ENCODE measurements at regions not wholly inside any gene's neighbourhood (a gene's known extent, or its start where the extent isn't known, plus 50 kb on each side); places are given as distances from the start of the nearest gene placed in this dataset.

GRCh38 chr2:147525819-147526489 is 318.9 kb upstream of the ACVR2A start:
- no peaks in the 10 kb centered on the region for H3K27me3 ChIP-seq (ENCODE audit: insufficient read depth, low read depth)
- no peak overlapping the region for H2AFZ ChIP-seq
- H3K79me2 ChIP-seq (ENCODE audit: low read depth), result no peaks in the 10 kb centered on the region
- no peaks in the 10 kb centered on the region for H3K9me3 ChIP-seq (ENCODE audit: insufficient read depth, low read depth)
- intact Hi-C loops (cut with micrococcal nuclease; ENCODE audit: unreplicated experiment), result no loop called here
- DNase-seq, result no peak
- no peak overlapping the region for H3K4me2 ChIP-seq
- H4K20me1 ChIP-seq (ENCODE audit: insufficient read depth), result no peaks in the 10 kb centered on the region
- no TSS peak for BruUV-seq (replicated peaks)
- TF ChIP-seq CTCF (conservative IDR thresholded peaks at IDR 0.05), result no peak
- no peak for TF ChIP-seq EZH2 (IDR thresholded peaks at IDR 0.05; ENCODE audit: low read depth)
- H3K4me3 ChIP-seq, result no peak overlapping the region
- POLR2A ChIA-PET (ENCODE audit: unreplicated experiment), result no interaction called here
- no peaks in the 10 kb centered on the region for H3F3A ChIP-seq (ENCODE audit: insufficient read depth, low read depth)
- H3K4me1 ChIP-seq (replicated peaks; ENCODE audit: insufficient read depth), result no peaks in the 10 kb centered on the region
- CTCF ChIA-PET, result interaction anchor here (0.6 kb wide), 1 partner anchor 312 kb away, joined by 7 read pairs; no protein-coding TSS in a partner anchor
- no peak overlapping the region for H3K27ac ChIP-seq
- H3K9me2 ChIP-seq (ENCODE audit: insufficient read depth), result no peaks in the 10 kb centered on the region
- no peaks in the 10 kb centered on the region for H3K36me3 ChIP-seq (ENCODE audit: low read depth)

GRCh38 chr2:147524912-147525311 is 319.9 kb upstream of the ACVR2A start:
- no TSS peak for BruUV-seq (replicated peaks)
- H3F3A ChIP-seq (ENCODE audit: insufficient read depth, low read depth), result no peaks in the 10 kb centered on the region
- no peak for DNase-seq
- ChIA-PET CTCF (no interaction called here), POLR2A (ENCODE audit: unreplicated experiment) (no interaction called here)
- H3K27me3 ChIP-seq (ENCODE audit: insufficient read depth, low read depth), result no peaks in the 10 kb centered on the region
- TF ChIP-seq CTCF (conservative IDR thresholded peaks at IDR 0.05) (no peak), EZH2 (IDR thresholded peaks at IDR 0.05; ENCODE audit: low read depth) (no peak)
- H4K20me1 ChIP-seq (ENCODE audit: insufficient read depth), result no peaks in the 10 kb centered on the region
- no peaks in the 10 kb centered on the region for H3K9me2 ChIP-seq (ENCODE audit: insufficient read depth)
- no peak overlapping the region for H2AFZ ChIP-seq
- H3K36me3 ChIP-seq (ENCODE audit: low read depth), result no peaks in the 10 kb centered on the region
- H3K4me3 ChIP-seq, result no peak overlapping the region
- no peaks in the 10 kb centered on the region for H3K79me2 ChIP-seq (ENCODE audit: low read depth)
- H3K9me3 ChIP-seq (ENCODE audit: insufficient read depth, low read depth), result no peaks in the 10 kb centered on the region
- no peak overlapping the region for H3K4me2 ChIP-seq
- intact Hi-C loops (cut with micrococcal nuclease; ENCODE audit: unreplicated experiment), result no loop called here
- H3K4me1 ChIP-seq (replicated peaks; ENCODE audit: insufficient read depth), result no peaks in the 10 kb centered on the region
- H3K27ac ChIP-seq, result no peak overlapping the region

- ChIA-PET CTCF (no interaction called here), POLR2A (ENCODE audit: unreplicated experiment) (no interaction called here)
- Histone ChIP-seq H3K79me2 (ENCODE audit: low read depth) (no peaks in the 10 kb centered on the region), H4K20me1 (ENCODE audit: insufficient read depth) (no peaks in the 10 kb centered on the region), H3K9me3 (ENCODE audit: insufficient read depth, low read depth) (no peaks in the 10 kb centered on the region), H3K27ac (no peak overlapping the region), H3K4me3 (no peak overlapping the region), H3K27me3 (ENCODE audit: insufficient read depth, low read depth) (no peaks in the 10 kb centered on the region), H3K36me3 (ENCODE audit: low read depth) (no peaks in the 10 kb centered on the region), H3K9me2 (ENCODE audit: insufficient read depth) (no peaks in the 10 kb centered on the region), H2AFZ (no peak overlapping the region), H3K4me2 (no peak overlapping the region), H3F3A (ENCODE audit: insufficient read depth, low read depth) (no peaks in the 10 kb centered on the region), H3K4me1 (replicated peaks; ENCODE audit: insufficient read depth) (no peaks in the 10 kb centered on the region)
- intact Hi-C loops (cut with micrococcal nuclease; ENCODE audit: unreplicated experiment), result no loop called here
- DNase-seq, result no peak
- BruUV-seq (replicated peaks), result no TSS peak
- TF ChIP-seq CTCF (conservative IDR thresholded peaks at IDR 0.05), result no peak
- no peak for TF ChIP-seq EZH2 (IDR thresholded peaks at IDR 0.05; ENCODE audit: low read depth)
Observed at GRCh38 chr2:147523415-147523814, 321.4 kb upstream of the ACVR2A start.
